Kidney (tissue), 13 donors: ENCODE measurements at regions not wholly inside any gene's neighbourhood (a gene's known extent, or its start where the extent isn't known, plus 50 kb on each side); places are given as distances from the start of the nearest gene placed in this dataset.

Experiments
- DNase-seq, 5 donors: peaks; one replicate each; pipeline ENCODE4 v3.0.0-alpha.2; 2013 to 2020
- FAIRE-seq: peaks from 2 replicates; lab custom pipeline; 2012; peaks lifted over from hg19 to GRCh38; lab: Jason Lieb, UNC
- H3K27ac ChIP-seq, 2 donors: one replicate each; pipeline ENCODE4 v1.7.0; 2013; ENCODE audit warnings: low read depth in 2 of 2, low read length in 2 of 2, inconsistent platforms in 1 of 2
- H3K27me3 ChIP-seq: one replicate; pipeline ENCODE4 v1.7.1; 2013; ENCODE audit warnings: low read length, inconsistent platforms; ENCODE audit not compliant: control insufficient read depth, insufficient read depth
- H3K36me3 ChIP-seq, 3 donors: one replicate each; pipeline versions ENCODE4 v1.7.0 to v1.7.1; 2013; ENCODE audit warnings: low read length in 3 of 3, control low read depth in 1 of 3, inconsistent platforms in 1 of 3; ENCODE audit not compliant: insufficient read depth in 3 of 3, control insufficient read depth in 2 of 3
- H3K4me1 ChIP-seq, 3 donors: one replicate each; pipeline versions ENCODE4 v1.7.0 to v1.7.1; 2013; ENCODE audit warnings: low read length in 3 of 3, inconsistent platforms in 1 of 3, low read depth in 1 of 3; ENCODE audit not compliant: control insufficient read depth in 2 of 3, insufficient read depth in 2 of 3
- H3K4me3 ChIP-seq, 3 donors: one replicate each; pipeline versions ENCODE4 v1.7.0 to v1.8.1; 2013; ENCODE audit warnings: low read length in 3 of 3, control low read depth in 1 of 3, inconsistent platforms in 1 of 3
- H3K9ac ChIP-seq, 3 donors: one replicate each; pipeline versions ENCODE4 v1.7.0 to v1.7.1; 2013; ENCODE audit warnings: low read length in 3 of 3, control low read depth in 1 of 3, inconsistent platforms in 1 of 3
- H3K9me3 ChIP-seq, 3 donors: one replicate each; pipeline versions ENCODE4 v1.7.0 to v1.7.1; 2013; ENCODE audit warnings: low read length in 3 of 3, control low read depth in 1 of 3, inconsistent platforms in 1 of 3; ENCODE audit not compliant: control insufficient read depth in 2 of 3, insufficient read depth in 1 of 3
- CTCF ChIP-seq: IDR thresholded peaks from 3 replicates; pipeline ENCODE4 v1.5.1; 2012; ENCODE audit warnings: mild to moderate bottlenecking, moderate library complexity, borderline replicate concordance; ENCODE audit not compliant: insufficient read depth; ENCODE audit errors: extremely low read depth
- intact Hi-C: fragments of 100-400 bp; cut with DNase I; formaldehyde crosslinking; loops from one replicate; pipeline ENCODE4 v1.11.1; 2022
- donor health status: control.
- donor health status: control.
- donor health status: control.
- donor health status: control.
- donor health status: control.
- donor health status: DM: yes; HTN: yes; CAD: no.
- donor health status: Normal renal cell carcinoma (clear cell type).

DNA sequence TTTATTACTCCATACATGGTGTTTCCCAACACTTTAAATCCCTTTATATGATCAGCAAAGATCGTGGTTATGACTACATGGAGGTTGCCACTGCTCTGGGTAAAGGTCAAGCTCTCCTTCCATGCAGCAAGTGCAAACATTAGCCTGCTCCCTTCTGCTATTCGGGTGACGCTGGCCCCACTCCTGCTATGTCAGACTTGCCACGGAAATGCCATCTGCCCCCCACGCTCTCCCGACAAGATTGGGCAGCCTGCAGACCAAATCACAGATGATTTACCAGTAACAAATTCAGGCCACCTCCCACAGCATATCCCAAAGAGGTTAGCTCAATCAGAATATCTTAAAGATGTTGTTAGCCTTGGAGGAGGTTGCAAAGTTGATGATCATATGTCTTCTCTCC lies 77.8 kb upstream of the MGMT start:
- no peaks in the 10 kb centered on the region for H3K36me3 ChIP-seq
- no peak overlapping the region for H3K27ac ChIP-seq
- TF ChIP-seq CTCF, result no peak
- H3K4me1 ChIP-seq, result no peaks in the 10 kb centered on the region
- DNase-seq (no peak), FAIRE-seq (no peak)
- intact Hi-C loops, result no loop called here
- no peak overlapping the region for H3K9ac ChIP-seq
- no peaks in the 10 kb centered on the region for H3K27me3 ChIP-seq
- H3K9me3 ChIP-seq, result no peaks in the 10 kb centered on the region
- H3K4me3 ChIP-seq, result no peak overlapping the region

GRCh38 chr10:129390147-129390546 lies 76.9 kb upstream of the MGMT start:
- no peaks in the 10 kb centered on the region for H3K9me3 ChIP-seq
- intact Hi-C loops, result no loop called here
- H3K4me3 ChIP-seq, result no peak overlapping the region
- H3K9ac ChIP-seq, result no peak overlapping the region
- H3K4me1 ChIP-seq, result no peaks in the 10 kb centered on the region
- no peak for DNase-seq
- TF ChIP-seq CTCF, result no peak
- H3K27me3 ChIP-seq, result peaks cover 7% of the 10 kb centered on the region
- no peaks in the 10 kb centered on the region for H3K36me3 ChIP-seq
- H3K27ac ChIP-seq, result no peak overlapping the region
- no peak for FAIRE-seq

- no peak for FAIRE-seq
These were observed 76.3 kb upstream of the MGMT start for GRCh38 chr10:129390726-129391125.

More at GRCh38 chr10:129390726-129391125, 76.3 kb upstream of the MGMT start:
- Histone ChIP-seq H3K27me3 (peaks cover 7% of the 10 kb centered on the region), H3K4me1 (no peaks in the 10 kb centered on the region), H3K36me3 (no peaks in the 10 kb centered on the region), H3K27ac (no peak overlapping the region), H3K9ac (no peak overlapping the region), H3K4me3 (no peak overlapping the region), H3K9me3 (no peaks in the 10 kb centered on the region)
- intact Hi-C loops, result no loop called here
- DNase-seq, result no peak
- TF ChIP-seq CTCF, result no peak
